Stomach (tissue), 8 donors: ENCODE measurements at regions not wholly inside any gene's neighbourhood (a gene's known extent, or its start where the extent isn't known, plus 50 kb on each side); places are given as distances from the start of the nearest gene placed in this dataset.

ENCODE experiments used
- DNase-seq, 2 donors: peaks; one replicate each; pipeline versions ENCODE4 v3.0.0 to v3.0.0-alpha.2; 2013 to 2019
- H3K27ac ChIP-seq, 5 donors: fragments of 200-600 bp in 4 of 5; sonication (generic) in 4 of 5; one replicate each; pipeline ENCODE4 v1.5.1; 2013 to 2019; ENCODE audit warnings: mild to moderate bottlenecking in 1 of 5, moderate library complexity in 1 of 5
- H3K27me3 ChIP-seq, 3 donors: fragments of 200-600 bp; sonication (generic); one replicate each; pipeline ENCODE4 v1.5.1; 2017 to 2019; ENCODE audit warnings: mixed run types in 1 of 3
- H3K36me3 ChIP-seq, 4 donors: fragments of 200-600 bp; sonication (generic); 1 replicate in 3 of 4; 2 replicates in 1 of 4; pipeline ENCODE4 v1.5.1; 2016 to 2019
- H3K4me1 ChIP-seq, 4 donors: fragments of 200-600 bp; sonication (generic); one replicate each; pipeline ENCODE4 v1.5.1; 2016 to 2019
- H3K4me3 ChIP-seq, 4 donors: fragments of 200-600 bp; sonication (generic) in 3 of 4; one replicate each; pipeline ENCODE4 v1.5.1; 2016 to 2019; ENCODE audit warnings: mild to moderate bottlenecking in 1 of 4
- H3K9me3 ChIP-seq, 4 donors: fragments of 200-600 bp; sonication (generic); one replicate each; pipeline ENCODE4 v1.5.1; 2016 to 2019
- CTCF ChIP-seq, 7 experiments: fragments of 450-650 bp in 4 of 7; fragments of 200-600 bp in 3 of 7; sonication (generic) in 3 of 7; IDR thresholded peaks; one replicate each; pipeline ENCODE4 v1.5.1; 2016 to 2019; ENCODE audit warnings: antibody characterized with exemption in 7 of 7, control low read depth in 2 of 7, mild to moderate bottlenecking in 1 of 7
- EP300 ChIP-seq: sonication (generic); formaldehyde crosslinking; IDR thresholded peaks from one replicate; pipeline ENCODE4 v1.6.1; 2017; ENCODE audit warnings: antibody characterized with exemption
- POLR2A ChIP-seq, 4 donors: fragments of 450-650 bp; IDR thresholded peaks; one replicate each; pipeline ENCODE4 v1.6.1; 2016; ENCODE audit warnings: antibody characterized with exemption in 4 of 4, control low read depth in 2 of 4, mild to moderate bottlenecking in 1 of 4, moderate library complexity in 1 of 4
- POLR2AphosphoS5 ChIP-seq, 3 donors: sonication (generic); formaldehyde crosslinking; IDR thresholded peaks; one replicate each; pipeline ENCODE4 v1.6.1; 2016; ENCODE audit warnings: antibody characterized with exemption in 3 of 3
- WGBS, 5 donors: extraction: QIAGEN DNeasy Blood & Tissue Kit in 3 of 5; methylation state at CpG; one replicate each; pipeline versions ENCODE4 v1.1.5 to v1.1.7; 2013 to 2018; 5-methylcytosine and 5-hydroxymethylcytosine counted together
- intact Hi-C: fragments of 100-400 bp; cut with DNase I; formaldehyde crosslinking; loops from one replicate; pipeline ENCODE4 v1.15.1; 2023; ENCODE audit warnings: low total_unique reads
- donor health status: healthy with polysubstance abuse.
- donor health status: Bipolar disorder and iron deficiency.
- donor health status: healthy.

DNA sequence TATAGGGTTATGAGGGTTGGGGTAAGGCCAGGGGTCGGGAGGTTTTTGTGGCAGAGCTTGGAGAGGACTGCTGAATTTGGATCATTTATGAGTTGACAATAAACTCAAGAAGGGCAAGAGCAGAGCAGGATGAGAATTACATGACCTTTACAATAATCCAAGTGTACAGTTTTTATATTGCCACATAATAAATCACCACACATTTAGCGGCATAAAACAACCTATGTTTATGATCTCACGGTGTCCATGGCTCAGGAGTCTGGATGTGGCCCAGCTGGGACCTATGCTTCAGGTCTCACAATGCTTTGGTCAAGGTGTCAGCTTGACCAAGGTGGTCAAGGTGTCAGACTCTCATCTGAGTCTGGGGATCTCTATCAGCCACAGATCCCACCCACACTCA is 118.3 kb upstream of the WSCD1 start:
- Histone ChIP-seq H3K4me1 (no peaks in the 10 kb centered on the region), H3K27me3 (peaks cover 0 to 18% (median 0%) of the 10 kb centered on the region in 3 donors), H3K36me3 (no peaks in the 10 kb centered on the region), H3K27ac (no peak overlapping the region), H3K4me3 (no peak overlapping the region), H3K9me3 (peaks cover 0 to 28% (median 23%) of the 10 kb centered on the region in 4 donors)
- intact Hi-C loops, result no loop called here
- TF ChIP-seq POLR2AphosphoS5 (IDR thresholded peaks at IDR 0.05) (no peak), EP300 (no peak), POLR2A (IDR thresholded peaks at IDR 0.05) (no peak), CTCF (IDR thresholded peaks at IDR 0.05) (no peak)
- DNase-seq, result no peak
- WGBS, 5 donors, result 56 to 75% (median 66%) methylated on average over 3 of the region's 3 CpGs

DNA sequence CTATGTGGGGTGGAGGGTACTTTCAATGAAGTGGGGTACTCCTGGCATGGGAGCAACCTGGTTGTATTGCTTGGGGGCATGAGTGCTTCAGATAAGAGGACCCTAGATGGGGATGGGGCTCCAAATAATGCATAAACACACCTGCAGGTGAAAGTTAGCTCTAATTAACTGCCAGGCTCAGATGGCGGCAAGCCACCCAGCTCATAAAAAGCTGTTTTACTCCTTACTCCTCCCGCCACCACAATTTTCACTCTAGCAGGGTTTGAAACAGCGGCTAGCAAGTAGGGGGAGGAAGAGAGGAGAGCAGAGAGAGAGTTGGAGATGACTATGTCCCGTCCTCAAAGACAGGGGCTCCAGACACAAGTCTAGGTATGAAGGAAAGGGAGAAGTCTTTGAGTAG is 117.7 kb upstream of the WSCD1 start:
- DNase-seq, result no peak
- intact Hi-C loops, result no loop called here
- TF ChIP-seq POLR2AphosphoS5 (IDR thresholded peaks at IDR 0.05) (no peak), POLR2A (IDR thresholded peaks at IDR 0.05) (no peak), CTCF (IDR thresholded peaks at IDR 0.05) (no peak), EP300 (no peak)
- WGBS, 5 donors, result 78 to 87% (median 82%) methylated on average over 4 of the region's 4 CpGs
- peaks cover 0 to 13% (median 0%) of the 10 kb centered on the region in 3 donors for H3K27me3 ChIP-seq
- no peaks in the 10 kb centered on the region for H3K36me3 ChIP-seq
- H3K4me1 ChIP-seq, result no peaks in the 10 kb centered on the region
- H3K4me3 ChIP-seq, result no peak overlapping the region
- peaks cover 0 to 30% (median 25%) of the 10 kb centered on the region in 4 donors for H3K9me3 ChIP-seq
- H3K27ac ChIP-seq, result no peak overlapping the region

DNA sequence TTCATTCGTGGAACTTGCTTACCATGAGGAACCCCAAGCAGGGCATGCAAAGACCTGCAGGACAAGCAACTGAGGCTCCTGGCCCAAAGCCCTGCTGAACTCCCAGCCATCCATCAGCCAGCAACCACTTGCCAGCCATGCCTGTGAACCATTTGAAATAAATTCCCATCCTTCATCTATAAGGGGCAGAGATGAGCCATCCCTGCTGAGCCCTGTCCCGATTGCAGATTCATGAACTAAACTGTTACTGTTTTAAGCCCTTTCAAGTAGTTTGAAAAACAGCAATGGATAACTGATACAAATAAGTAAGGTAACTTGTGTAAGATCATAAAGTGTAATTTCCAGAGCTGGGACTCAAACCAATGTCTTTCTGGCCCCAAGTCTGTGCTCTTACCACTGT is 114.4 kb upstream of the WSCD1 start:
- H3K36me3 ChIP-seq, result no peaks in the 10 kb centered on the region
- H3K4me3 ChIP-seq, result no peak overlapping the region
- no peak overlapping the region for H3K27ac ChIP-seq
- peaks cover 0 to 4% (median 0%) of the 10 kb centered on the region in 3 donors for H3K27me3 ChIP-seq
- no peaks in the 10 kb centered on the region for H3K4me1 ChIP-seq
- intact Hi-C loops, result no loop called here
- TF ChIP-seq EP300 (no peak), CTCF (IDR thresholded peaks at IDR 0.05) (no peak), POLR2AphosphoS5 (IDR thresholded peaks at IDR 0.05) (no peak), POLR2A (IDR thresholded peaks at IDR 0.05) (no peak)
- 82 to 91% (median 85%) methylated on average over 2 of the region's 2 CpGs for WGBS, 5 donors
- no peak for DNase-seq
- peaks cover 0 to 30% (median 25%) of the 10 kb centered on the region in 4 donors for H3K9me3 ChIP-seq

GRCh38 chr17:5958850-5959249 is 111.3 kb upstream of the WSCD1 start:
- DNase-seq, result no peak
- H3K27ac ChIP-seq, result no peak overlapping the region
- no peaks in the 10 kb centered on the region for H3K4me1 ChIP-seq
- H3K27me3 ChIP-seq, result no peaks in the 10 kb centered on the region
- peaks cover 0 to 30% (median 25%) of the 10 kb centered on the region in 4 donors for H3K9me3 ChIP-seq
- H3K4me3 ChIP-seq, result no peak overlapping the region
- no peaks in the 10 kb centered on the region for H3K36me3 ChIP-seq
- intact Hi-C loops, result no loop called here
- WGBS, 5 donors, result 64 to 80% (median 75%) methylated on average over 4 of the region's 4 CpGs
- TF ChIP-seq POLR2AphosphoS5 (IDR thresholded peaks at IDR 0.05), result no peak
- TF ChIP-seq CTCF (IDR thresholded peaks at IDR 0.05), result no peak
- TF ChIP-seq POLR2A (IDR thresholded peaks at IDR 0.05), result no peak
- no peak for TF ChIP-seq EP300
